ENCODE measurements at regions not wholly inside any gene's neighbourhood (a gene's known extent, or its start where the extent isn't known, plus 50 kb on each side); places are given as distances from the start of the nearest gene placed in this dataset.

GRCh38 chr12:71250166-71250565, 92.4 kb upstream of the TSPAN8 start:
- no peak for DNase-seq
- in situ Hi-C loops (cut with MboI; ENCODE audit: low pct_unique_long_range_greater_than_20kb, low sequenced_read_pairs): no loop called here

- in situ Hi-C loops (cut with MboI; ENCODE audit: low pct_unique_long_range_greater_than_20kb, low sequenced_read_pairs): no loop called here
- DNase-seq: no peak
Measured at GRCh38 chr12:71243370-71243769, 85.6 kb upstream of the TSPAN8 start.

- in situ Hi-C loops (cut with MboI; ENCODE audit: low pct_unique_long_range_greater_than_20kb, low sequenced_read_pairs): no loop called here
- DNase-seq: no peak
Measured at GRCh38 chr12:71242511-71242910, 84.7 kb upstream of the TSPAN8 start.

GRCh38 chr12:71240946-71241345, 83.1 kb upstream of the TSPAN8 start:
- in situ Hi-C loops (cut with MboI; ENCODE audit: low pct_unique_long_range_greater_than_20kb, low sequenced_read_pairs): no loop called here
- no peak for DNase-seq

- in situ Hi-C loops (cut with MboI; ENCODE audit: low pct_unique_long_range_greater_than_20kb, low sequenced_read_pairs): no loop called here
- no peak for DNase-seq
Measured at GRCh38 chr12:71239731-71240130, 81.9 kb upstream of the TSPAN8 start.

DNA sequence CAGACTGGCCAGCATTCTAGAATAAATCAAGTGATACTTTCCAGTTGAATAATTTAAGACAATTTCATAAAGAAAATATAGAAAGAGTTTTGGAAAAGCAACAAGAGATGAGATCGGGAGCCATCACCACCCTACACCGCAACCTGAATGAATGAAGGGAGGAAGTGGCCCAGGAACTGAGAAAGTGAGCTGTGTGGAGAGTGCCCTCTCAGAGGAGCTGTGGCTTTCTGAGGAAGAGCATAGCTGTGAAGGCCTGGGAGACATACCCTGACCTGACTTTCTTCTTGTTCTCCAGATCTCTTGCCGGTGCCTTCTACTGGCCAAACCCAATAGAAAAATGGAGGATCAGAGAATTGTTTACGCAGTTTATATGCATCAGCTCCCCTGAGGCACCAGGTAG, 79.3 kb upstream of the TSPAN8 start:
- DNase-seq: no peak
- in situ Hi-C loops (cut with MboI; ENCODE audit: low pct_unique_long_range_greater_than_20kb, low sequenced_read_pairs): no loop called here

GRCh38 chr12:71236133-71236660, 78.4 kb upstream of the TSPAN8 start:
- peak; percentile 50 for DNase-seq
- in situ Hi-C loops (cut with MboI; ENCODE audit: low pct_unique_long_range_greater_than_20kb, low sequenced_read_pairs): no loop called here

- DNase-seq: no peak
- in situ Hi-C loops (cut with MboI; ENCODE audit: low pct_unique_long_range_greater_than_20kb, low sequenced_read_pairs): no loop called here
Measured at GRCh38 chr12:71233083-71233482, 75.3 kb upstream of the TSPAN8 start.

DNA sequence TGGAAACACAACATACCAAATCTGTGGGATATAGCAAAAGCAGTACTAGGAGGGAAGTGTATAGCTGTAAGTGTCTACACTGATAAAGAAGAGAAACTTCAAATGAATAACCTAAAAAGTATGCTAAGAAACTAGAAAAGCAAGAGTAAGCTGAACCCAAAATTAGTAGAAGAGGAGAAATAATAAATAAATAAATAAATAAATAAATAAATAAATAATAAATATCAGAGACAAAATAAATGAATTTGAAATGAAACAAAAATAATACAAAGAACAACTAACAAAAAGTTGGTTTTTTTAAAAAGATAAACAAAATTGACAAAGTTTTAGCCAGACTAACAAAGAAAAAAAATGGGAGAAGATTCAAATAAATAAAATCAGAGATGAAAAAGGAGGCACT, 72.7 kb upstream of the TSPAN8 start:
- in situ Hi-C loops (cut with MboI; ENCODE audit: low pct_unique_long_range_greater_than_20kb, low sequenced_read_pairs): no loop called here
- DNase-seq: no peak

GRCh38 chr12:71223139-71223538, 65.3 kb upstream of the TSPAN8 start:
- no peak for DNase-seq
- in situ Hi-C loops (cut with MboI; ENCODE audit: low pct_unique_long_range_greater_than_20kb, low sequenced_read_pairs): no loop called here

- in situ Hi-C loops (cut with MboI; ENCODE audit: low pct_unique_long_range_greater_than_20kb, low sequenced_read_pairs): no loop called here
- no peak for DNase-seq
Measured at GRCh38 chr12:71222436-71222835, 64.6 kb upstream of the TSPAN8 start.

- no peak for DNase-seq
- in situ Hi-C loops (cut with MboI; ENCODE audit: low pct_unique_long_range_greater_than_20kb, low sequenced_read_pairs): no loop called here
Measured at GRCh38 chr12:71220260-71220659, 62.5 kb upstream of the TSPAN8 start.

GRCh38 chr12:71219224-71219623, 61.4 kb upstream of the TSPAN8 start:
- in situ Hi-C loops (cut with MboI; ENCODE audit: low pct_unique_long_range_greater_than_20kb, low sequenced_read_pairs): no loop called here
- DNase-seq: no peak

GRCh38 chr12:71218616-71219015, 60.8 kb upstream of the TSPAN8 start:
- in situ Hi-C loops (cut with MboI; ENCODE audit: low pct_unique_long_range_greater_than_20kb, low sequenced_read_pairs): no loop called here
- DNase-seq: no peak

DNA sequence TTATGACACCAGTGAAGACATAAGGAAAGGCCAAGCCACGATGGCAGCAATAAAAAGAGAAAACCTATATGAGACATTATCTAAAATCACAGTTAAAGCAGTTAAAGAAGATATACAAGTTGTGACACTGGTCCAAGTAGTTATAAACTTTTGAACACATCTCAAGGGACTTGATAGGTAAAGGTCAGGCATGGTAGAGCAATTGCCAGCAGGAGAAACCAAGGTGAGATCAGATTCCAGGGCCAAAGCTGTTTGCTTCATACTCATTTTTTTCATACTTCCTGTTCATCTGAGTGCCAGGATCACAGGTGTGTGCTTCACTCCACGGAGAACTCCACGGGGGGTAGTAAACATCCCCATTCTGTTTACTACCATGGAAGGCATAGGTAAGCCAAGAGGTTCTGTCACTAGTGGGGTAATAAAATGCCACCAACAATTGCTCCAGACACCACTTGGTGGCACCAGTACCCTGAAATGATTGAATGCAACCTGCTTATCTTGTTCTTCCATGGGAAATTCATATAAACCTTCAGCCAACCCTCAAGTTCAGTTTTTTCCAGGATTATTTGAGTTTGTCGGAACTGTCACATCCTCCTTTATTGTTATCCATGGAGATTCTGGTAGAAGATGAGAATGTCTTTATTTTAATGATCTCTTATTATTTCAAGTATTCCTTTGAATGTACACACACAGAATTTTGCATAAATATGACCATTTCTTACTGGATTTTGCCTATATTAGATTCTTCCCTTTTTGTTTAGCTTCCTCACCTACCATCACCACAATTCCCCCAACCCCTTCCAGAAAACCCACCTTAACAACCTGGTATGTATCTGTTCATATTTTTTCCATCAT, 59.2 kb upstream of the TSPAN8 start:
- in situ Hi-C loops (cut with MboI; ENCODE audit: low pct_unique_long_range_greater_than_20kb, low sequenced_read_pairs): no loop called here
- peak; percentile 41 for DNase-seq

- in situ Hi-C loops (cut with MboI; ENCODE audit: low pct_unique_long_range_greater_than_20kb, low sequenced_read_pairs): no loop called here
- DNase-seq: no peak
Measured at GRCh38 chr12:71214511-71215285, 56.9 kb upstream of the TSPAN8 start.

GRCh38 chr12:71208053-71208685, 50.4 kb upstream of the TSPAN8 start:
- no peak for DNase-seq
- in situ Hi-C loops (cut with MboI; ENCODE audit: low pct_unique_long_range_greater_than_20kb, low sequenced_read_pairs): no loop called here

Measured in KBM-7 (cell line).